GM11168 (cell line): ENCODE measurements at regions not wholly inside any gene's neighbourhood (a gene's known extent, or its start where the extent isn't known, plus 50 kb on each side); places are given as distances from the start of the nearest gene placed in this dataset.

Experiments used
- in situ Hi-C: fragments of 300-500 bp; cut with MboI; formaldehyde crosslinking; loops from one replicate; pipeline ENCODE4 v1.12.0; 2022; ENCODE audit warnings: low sequenced_read_pairs; ENCODE audit not compliant: unreplicated experiment

GRCh38 chr2:217552081-217552480 is 450.7 kb downstream of the TNS1 start:
- in situ Hi-C loops: no loop called here

GRCh38 chr2:217551252-217551899 is 451.4 kb downstream of the TNS1 start:
- in situ Hi-C loops: no loop called here

GRCh38 chr2:217539126-217539525 is 463.7 kb downstream of the TNS1 start:
- in situ Hi-C loops: no loop called here

GRCh38 chr2:217538719-217539118 is 464.1 kb downstream of the TNS1 start:
- in situ Hi-C loops: no loop called here

GRCh38 chr2:217535957-217536708 is 466.7 kb downstream of the TNS1 start:
- in situ Hi-C loops: no loop called here

- in situ Hi-C loops: no loop called here
Measured at GRCh38 chr2:217530392-217531090, 472.3 kb downstream of the TNS1 start.

- in situ Hi-C loops: no loop called here
Measured at GRCh38 chr2:217529271-217529670, 473.5 kb downstream of the TNS1 start.

GRCh38 chr2:217527590-217528202 is 475.1 kb downstream of the TNS1 start:
- in situ Hi-C loops: no loop called here

GRCh38 chr2:217525076-217525475 is 477.7 kb downstream of the TNS1 start:
- in situ Hi-C loops: no loop called here

GRCh38 chr2:217523286-217523685 is 479.5 kb downstream of the TNS1 start:
- in situ Hi-C loops: no loop called here

GRCh38 chr2:217521820-217522219 is 481.0 kb downstream of the TNS1 start:
- in situ Hi-C loops: no loop called here

GRCh38 chr2:217520356-217521010 is 482.3 kb downstream of the TNS1 start:
- in situ Hi-C loops: no loop called here

- in situ Hi-C loops: loop anchor here (10.0 kb wide), 1 partner anchor 813 kb away; no protein-coding TSS in a partner anchor
Measured at GRCh38 chr2:217517402-217517801, 485.4 kb downstream of the TNS1 start.

- in situ Hi-C loops: loop anchor here (10.0 kb wide), 1 partner anchor 811 kb away; no protein-coding TSS in a partner anchor
Measured at GRCh38 chr2:217515615-217516309, 487.0 kb downstream of the TNS1 start.

GRCh38 chr2:217513258-217513657 is 489.5 kb downstream of the TNS1 start:
- in situ Hi-C loops: loop anchor here (10.0 kb wide), 1 partner anchor 808 kb away; no protein-coding TSS in a partner anchor

- in situ Hi-C loops: loop anchor here (10.0 kb wide), 1 partner anchor 808 kb away; no protein-coding TSS in a partner anchor
Measured at GRCh38 chr2:217512728-217513127, 490.1 kb downstream of the TNS1 start.

GRCh38 chr2:217512259-217512658 is 490.5 kb downstream of the TNS1 start:
- in situ Hi-C loops: loop anchor here (10.0 kb wide), 1 partner anchor 807 kb away; no protein-coding TSS in a partner anchor

- in situ Hi-C loops: loop anchor here (10.0 kb wide), 1 partner anchor 807 kb away; no protein-coding TSS in a partner anchor
Measured at GRCh38 chr2:217511850-217512249, 490.9 kb downstream of the TNS1 start.

- in situ Hi-C loops: loop anchor here (10.0 kb wide), 1 partner anchor 806 kb away; no protein-coding TSS in a partner anchor
Measured at GRCh38 chr2:217510771-217511291, 492.0 kb downstream of the TNS1 start.
